Esophagus (tissue), 2 donors: ENCODE measurements at regions not wholly inside any gene's neighbourhood (a gene's known extent, or its start where the extent isn't known, plus 50 kb on each side); places are given as distances from the start of the nearest gene placed in this dataset.

Source experiments
- H3K27ac ChIP-seq, 2 donors: one replicate each; pipeline ENCODE4 v1.5.1; 2013; ENCODE audit warnings: low read depth in 2 of 2, mild to moderate bottlenecking in 2 of 2, inconsistent platforms in 1 of 2, low read length in 1 of 2, moderate library complexity in 1 of 2
- H3K27me3 ChIP-seq, 2 donors: one replicate each; pipeline ENCODE4 v1.6.1; 2013; ENCODE audit warnings: low read length in 2 of 2, control low read depth in 1 of 2, mild to moderate bottlenecking in 1 of 2; ENCODE audit not compliant: insufficient read depth in 2 of 2, control insufficient read depth in 1 of 2
- H3K36me3 ChIP-seq, 2 donors: one replicate each; pipeline ENCODE4 v1.6.1; 2013; ENCODE audit warnings: low read length in 1 of 2; ENCODE audit not compliant: control insufficient read depth in 2 of 2, insufficient read depth in 2 of 2
- H3K4me1 ChIP-seq, 2 donors: one replicate each; pipeline ENCODE4 v1.6.1; 2013; ENCODE audit warnings: low read length in 1 of 2; ENCODE audit not compliant: control insufficient read depth in 2 of 2, insufficient read depth in 2 of 2
- H3K4me3 ChIP-seq, 2 donors: one replicate each; pipeline ENCODE4 v1.5.1; 2013; ENCODE audit warnings: low read length in 2 of 2, mild to moderate bottlenecking in 2 of 2, low read depth in 1 of 2, moderate library complexity in 1 of 2
- H3K9me3 ChIP-seq, 2 donors: one replicate each; pipeline ENCODE4 v1.6.1; 2013; ENCODE audit warnings: mild to moderate bottlenecking in 2 of 2, low read depth in 1 of 2, low read length in 1 of 2, moderate library complexity in 1 of 2; ENCODE audit not compliant: control insufficient read depth in 2 of 2, insufficient read depth in 1 of 2
- WGBS, 2 donors: extraction: QIAGEN DNeasy Blood & Tissue Kit; methylation state at CpG; one replicate each; pipeline ENCODE4 v1.1.7; 2013; 5-methylcytosine and 5-hydroxymethylcytosine counted together
- donor health status: healthy with polysubstance abuse.
- donor health status: Bipolar disorder and iron deficiency.

- 73 to 74% methylated on average over 1 of the region's 1 CpG for WGBS, 2 donors
Measured at GRCh38 chr6:141301779-141302178, 830.9 kb upstream of the GJE1 start.

DNA sequence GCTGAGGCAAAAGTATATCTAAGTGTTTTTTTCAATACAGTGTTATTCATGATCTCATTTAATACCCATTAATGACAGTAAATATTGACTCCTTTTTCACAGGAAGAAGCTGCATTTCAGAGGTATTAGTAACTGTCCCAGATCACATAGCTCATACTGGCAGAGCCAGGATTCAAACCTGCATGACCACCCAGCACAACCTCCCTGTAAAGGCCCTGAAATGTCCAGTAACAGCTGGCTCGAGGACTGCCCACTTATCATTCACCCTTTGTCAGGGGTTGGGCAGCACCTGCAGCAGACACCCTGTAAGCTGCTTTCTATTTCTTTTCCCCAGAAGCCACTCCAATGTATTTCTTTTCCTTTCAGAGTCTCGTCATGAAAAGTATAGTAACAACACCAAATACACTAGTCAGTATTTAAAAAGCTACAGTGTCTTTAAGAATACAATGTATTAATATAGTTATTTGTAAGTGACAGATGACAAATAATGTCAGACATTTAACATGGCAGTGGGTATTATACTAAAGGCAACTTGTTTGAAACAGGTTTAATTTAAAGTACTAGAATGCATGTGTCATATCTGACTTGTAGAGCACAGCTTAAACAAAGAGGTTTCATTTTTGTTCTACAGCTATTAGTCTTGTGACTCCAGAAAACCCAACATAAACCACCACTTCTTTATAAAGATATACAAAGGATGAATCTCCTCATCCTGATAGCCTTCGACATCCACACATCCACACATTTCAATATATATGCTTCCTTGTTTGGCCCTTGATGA lies 841.6 kb upstream of the GJE1 start:
- H3K36me3 ChIP-seq, result no peaks in the 10 kb centered on the region
- H3K9me3 ChIP-seq, result peaks cover 0 to 6% of the 10 kb centered on the region in 2 donors
- no peak overlapping the region for H3K27ac ChIP-seq
- H3K4me1 ChIP-seq, result no peaks in the 10 kb centered on the region
- H3K27me3 ChIP-seq, result no peaks in the 10 kb centered on the region
- H3K4me3 ChIP-seq, result no peak overlapping the region
- WGBS, 2 donors, result 71 to 75% methylated on average over 3 of the region's 3 CpGs

More at GRCh38 chr6:141301779-141302178, 830.9 kb upstream of the GJE1 start:
- Histone ChIP-seq H3K36me3 (no peaks in the 10 kb centered on the region), H3K4me3 (no peak overlapping the region), H3K27ac (no peak overlapping the region), H3K9me3 (no peaks in the 10 kb centered on the region), H3K4me1 (no peaks in the 10 kb centered on the region), H3K27me3 (no peaks in the 10 kb centered on the region)

DNA sequence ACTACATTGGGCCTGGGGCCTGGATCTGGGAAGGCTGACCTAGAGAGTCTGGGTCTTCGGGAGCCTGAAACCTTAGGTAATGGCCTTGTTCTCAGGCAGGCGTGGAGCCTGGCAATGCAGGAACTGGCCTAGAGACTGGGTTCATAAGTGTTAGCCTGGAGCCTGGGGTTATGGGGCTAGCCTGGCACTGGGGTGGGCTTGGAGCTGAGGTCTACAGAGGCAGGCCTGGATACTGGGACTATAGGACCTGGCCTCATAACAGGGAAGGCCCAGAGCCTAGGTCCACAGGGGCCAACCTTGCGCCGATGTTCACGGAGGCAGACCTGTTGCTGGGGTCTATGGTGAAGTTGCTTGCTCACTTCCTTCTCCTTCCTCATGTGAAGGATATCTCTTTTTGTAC lies 843.8 kb upstream of the GJE1 start:
- H3K4me3 ChIP-seq, result no peak overlapping the region
- no peaks in the 10 kb centered on the region for H3K27me3 ChIP-seq
- H3K27ac ChIP-seq, result no peak overlapping the region
- H3K9me3 ChIP-seq, result peaks cover 0 to 6% of the 10 kb centered on the region in 2 donors
- H3K4me1 ChIP-seq, result no peaks in the 10 kb centered on the region
- WGBS, 2 donors, result 92 to 97% methylated on average over 5 of the region's 5 CpGs
- H3K36me3 ChIP-seq, result no peaks in the 10 kb centered on the region

GRCh38 chr6:141282263-141282662 lies 850.5 kb upstream of the GJE1 start:
- Histone ChIP-seq H3K9me3 (peaks cover 0 to 3% of the 10 kb centered on the region in 2 donors), H3K4me1 (no peaks in the 10 kb centered on the region), H3K27me3 (no peaks in the 10 kb centered on the region), H3K27ac (no peak overlapping the region), H3K4me3 (no peak overlapping the region), H3K36me3 (no peaks in the 10 kb centered on the region)
- WGBS, 2 donors, result 84 to 94% methylated on average over 1 of the region's 1 CpG

DNA sequence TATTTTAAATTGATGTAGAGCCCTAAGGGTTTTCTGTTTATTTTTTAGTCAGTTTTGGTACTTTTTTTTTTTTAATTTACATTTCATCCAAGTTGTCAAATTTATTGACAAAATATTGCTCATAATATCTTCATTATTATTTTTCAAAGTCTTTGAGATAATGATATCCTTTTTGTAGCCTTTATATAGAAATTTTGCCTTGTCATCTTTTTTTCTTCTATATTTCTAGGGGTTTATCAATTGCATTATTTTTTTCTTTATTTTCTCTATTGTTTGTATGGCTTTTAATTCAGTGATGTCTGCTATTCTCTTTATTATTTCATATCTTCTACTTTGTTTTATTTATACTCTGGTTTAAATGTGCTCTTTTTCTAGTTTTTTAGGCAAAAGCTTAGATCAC lies 863.0 kb upstream of the GJE1 start:
- no peaks in the 10 kb centered on the region for H3K27me3 ChIP-seq
- no peaks in the 10 kb centered on the region for H3K9me3 ChIP-seq
- no peaks in the 10 kb centered on the region for H3K4me1 ChIP-seq
- no peak overlapping the region for H3K4me3 ChIP-seq
- H3K36me3 ChIP-seq, result no peaks in the 10 kb centered on the region
- no peak overlapping the region for H3K27ac ChIP-seq

DNA sequence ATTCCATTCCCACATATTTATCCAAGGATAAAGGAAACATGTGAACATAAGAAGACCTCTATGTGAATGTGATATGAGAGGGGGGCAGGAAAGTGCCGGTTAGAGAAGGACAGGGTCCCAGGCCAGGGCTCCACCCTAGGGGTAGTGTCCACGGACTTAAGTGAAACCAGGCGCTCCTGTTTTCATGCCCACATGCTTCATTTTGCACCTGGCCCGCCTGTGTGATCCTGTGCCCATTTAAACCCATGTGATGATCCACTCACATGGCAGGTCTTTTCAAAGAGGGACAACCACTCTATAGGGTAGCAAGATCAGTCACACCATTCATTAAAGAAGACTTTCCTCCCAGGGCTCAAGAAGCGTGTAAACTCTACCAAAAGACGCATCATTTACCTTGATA lies 865.3 kb upstream of the GJE1 start:
- H3K4me1 ChIP-seq, result no peaks in the 10 kb centered on the region
- no peaks in the 10 kb centered on the region for H3K36me3 ChIP-seq
- no peak overlapping the region for H3K4me3 ChIP-seq
- H3K27ac ChIP-seq, result no peak overlapping the region
- no peaks in the 10 kb centered on the region for H3K27me3 ChIP-seq
- H3K9me3 ChIP-seq, result no peaks in the 10 kb centered on the region
- WGBS, 2 donors, result 91 to 95% methylated on average over 6 of the region's 6 CpGs

- H3K36me3 ChIP-seq, result no peaks in the 10 kb centered on the region
- no peak overlapping the region for H3K4me3 ChIP-seq
- no peaks in the 10 kb centered on the region for H3K4me1 ChIP-seq
- H3K9me3 ChIP-seq, result no peaks in the 10 kb centered on the region
- no peaks in the 10 kb centered on the region for H3K27me3 ChIP-seq
- no peak overlapping the region for H3K27ac ChIP-seq
- WGBS, 2 donors, result 28 to 29% methylated on average over 4 of the region's 4 CpGs
Measured at GRCh38 chr6:141265756-141266623, 866.7 kb upstream of the GJE1 start.

- 78 to 79% methylated on average over 4 of the region's 4 CpGs for WGBS, 2 donors
- H3K27ac ChIP-seq, result no peak overlapping the region
- no peaks in the 10 kb centered on the region for H3K4me1 ChIP-seq
- no peaks in the 10 kb centered on the region for H3K9me3 ChIP-seq
- H3K4me3 ChIP-seq, result no peak overlapping the region
- no peaks in the 10 kb centered on the region for H3K36me3 ChIP-seq
- no peaks in the 10 kb centered on the region for H3K27me3 ChIP-seq
Measured at GRCh38 chr6:141264101-141264500, 868.6 kb upstream of the GJE1 start.

DNA sequence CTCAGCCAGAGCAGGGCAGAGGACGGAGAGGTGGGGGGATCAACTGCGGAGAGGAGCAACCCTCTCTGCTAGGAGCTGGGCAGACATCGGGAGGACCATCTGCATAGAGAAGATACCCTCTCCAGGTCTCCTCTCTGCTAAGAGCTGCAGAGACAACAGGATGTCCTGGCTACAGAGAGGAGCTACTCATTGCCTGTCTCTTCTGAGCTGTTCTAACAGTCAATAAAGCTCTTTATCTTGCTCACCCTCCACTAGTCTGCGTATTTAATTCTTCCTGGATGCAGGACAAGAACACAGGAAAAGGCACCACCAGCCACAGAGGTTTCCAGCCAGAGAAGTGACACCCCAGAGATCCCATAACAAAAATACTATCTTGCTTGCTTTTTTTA lies 871.1 kb upstream of the GJE1 start:
- no peaks in the 10 kb centered on the region for H3K9me3 ChIP-seq
- no peaks in the 10 kb centered on the region for H3K27me3 ChIP-seq
- 93% methylated on average over 4 of the region's 4 CpGs for WGBS, 2 donors
- no peaks in the 10 kb centered on the region for H3K4me1 ChIP-seq
- H3K4me3 ChIP-seq, result no peak overlapping the region
- no peak overlapping the region for H3K27ac ChIP-seq
- no peaks in the 10 kb centered on the region for H3K36me3 ChIP-seq
